GM10266 (cell line): ENCODE measurements at regions not wholly inside any gene's neighbourhood (a gene's known extent, or its start where the extent isn't known, plus 50 kb on each side); places are given as distances from the start of the nearest gene placed in this dataset.

Source experiments
- DNase-seq: peaks from one replicate; pipeline ENCODE4 v3.0.0; 2012; ENCODE audit errors: extremely low spot score
- CTCF ChIP-seq: IDR thresholded peaks from 2 replicates; pipeline ENCODE4 v1.5.1; 2012; ENCODE audit warnings: mild to moderate bottlenecking, low read depth; ENCODE audit not compliant: control insufficient read depth, insufficient read depth; ENCODE audit errors: missing control alignments

- TF ChIP-seq CTCF: no peak
Measured at GRCh38 chr5:143618141-143618540, 193.8 kb upstream of the HMHB1 start.

GRCh38 chr5:143614831-143615230, 197.1 kb upstream of the HMHB1 start:
- no peak for TF ChIP-seq CTCF
- no peak for DNase-seq

More at GRCh38 chr5:143618141-143618540, 193.8 kb upstream of the HMHB1 start:
- no peak for DNase-seq

- TF ChIP-seq CTCF: no peak
- DNase-seq: no peak
Measured at GRCh38 chr5:143613329-143613728, 198.6 kb upstream of the HMHB1 start.

GRCh38 chr5:143610946-143611345, 201.0 kb upstream of the HMHB1 start:
- DNase-seq: no peak
- TF ChIP-seq CTCF: no peak

GRCh38 chr5:143606043-143606752, 202.7 kb upstream of the NR3C1 start:
- no peak for TF ChIP-seq CTCF
- peak; percentile 49 for DNase-seq

- no peak for TF ChIP-seq CTCF
- peak; percentile 16 for DNase-seq
Measured at GRCh38 chr5:143605403-143606005, 202.0 kb upstream of the NR3C1 start.

GRCh38 chr5:143601917-143602333, 198.4 kb upstream of the NR3C1 start:
- TF ChIP-seq CTCF: no peak
- DNase-seq: no peak
